Spleen (tissue), 7 donors: ENCODE measurements at regions not wholly inside any gene's neighbourhood (a gene's known extent, or its start where the extent isn't known, plus 50 kb on each side); places are given as distances from the start of the nearest gene placed in this dataset.

ENCODE experiments used
- CTCF ChIP-seq, 11 experiments: fragments of 200-600 bp in 7 of 11; fragments of 450-650 bp in 4 of 11; sonication (generic) in 4 of 11; IDR thresholded peaks in 8 of 11; conservative IDR thresholded peaks in 3 of 11; 1 replicate in 7 of 11; 2 replicates in 4 of 11; pipeline versions ENCODE4 v1.4.0 to v1.8.0; 2016 to 2021; ENCODE audit warnings: antibody characterized with exemption in 11 of 11, inconsistent platforms in 4 of 11, mild to moderate bottlenecking in 1 of 11
- POLR2A ChIP-seq, 3 donors: fragments of 450-650 bp; IDR thresholded peaks; one replicate each; pipeline ENCODE4 v1.5.1; 2017; ENCODE audit warnings: antibody characterized with exemption in 3 of 3, mild to moderate bottlenecking in 1 of 3
- POLR2AphosphoS5 ChIP-seq, 3 donors: sonication (generic); formaldehyde crosslinking; IDR thresholded peaks; one replicate each; pipeline ENCODE4 v1.5.1; 2017; ENCODE audit warnings: antibody characterized with exemption in 3 of 3
- donor health status: DM: no; HTN: no; CAD: no; lungs with moderate emphysema.
- donor health status: DM: no; HTN: no; CAD: no.
- donor health status: DM: no; HTN: no; CAD: no.

DNA sequence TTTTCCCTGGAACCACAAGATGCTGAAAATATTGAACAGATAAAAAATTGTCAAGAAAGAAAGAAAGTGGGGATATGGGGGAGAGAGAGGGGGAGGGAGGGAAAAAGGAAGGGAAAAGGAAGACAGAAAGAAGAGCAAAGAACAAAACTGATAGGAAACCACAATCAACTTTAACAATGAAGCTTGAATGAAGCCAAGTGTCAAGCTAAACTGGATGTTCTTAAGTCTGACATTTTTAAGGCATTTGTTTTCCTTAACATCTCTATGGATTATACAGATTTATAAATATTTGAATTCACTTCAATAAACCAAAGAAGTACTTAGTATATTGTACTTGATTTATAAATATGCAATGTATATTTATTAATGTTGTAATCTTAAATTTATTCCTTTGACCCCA is 197.6 kb upstream of the SMLR1 start:
- no peak for TF ChIP-seq POLR2A (IDR thresholded peaks at IDR 0.05)
- no peak for TF ChIP-seq CTCF (IDR thresholded peaks at IDR 0.05 in 8 of 11, conservative IDR thresholded peaks at IDR 0.05 in 3 of 11)
- TF ChIP-seq POLR2AphosphoS5 (IDR thresholded peaks at IDR 0.05): no peak
